Kidney capillary endothelial cell (primary cell): ENCODE measurements at regions not wholly inside any gene's neighbourhood (a gene's known extent, or its start where the extent isn't known, plus 50 kb on each side); places are given as distances from the start of the nearest gene placed in this dataset.
A peak's percentile ranks its signal among the peaks of the same experiment; 100 is the strongest.
"Not testable (repeated sequence)": the region's sequence is repeated elsewhere in the genome, so short reads cannot be mapped to it uniquely, and the experiment has no call there.

Experiments
- DNase-seq: peaks from one replicate; pipeline ENCODE4 v3.0.0-alpha.2; 2018; ENCODE audit warnings: low spot score

DNA sequence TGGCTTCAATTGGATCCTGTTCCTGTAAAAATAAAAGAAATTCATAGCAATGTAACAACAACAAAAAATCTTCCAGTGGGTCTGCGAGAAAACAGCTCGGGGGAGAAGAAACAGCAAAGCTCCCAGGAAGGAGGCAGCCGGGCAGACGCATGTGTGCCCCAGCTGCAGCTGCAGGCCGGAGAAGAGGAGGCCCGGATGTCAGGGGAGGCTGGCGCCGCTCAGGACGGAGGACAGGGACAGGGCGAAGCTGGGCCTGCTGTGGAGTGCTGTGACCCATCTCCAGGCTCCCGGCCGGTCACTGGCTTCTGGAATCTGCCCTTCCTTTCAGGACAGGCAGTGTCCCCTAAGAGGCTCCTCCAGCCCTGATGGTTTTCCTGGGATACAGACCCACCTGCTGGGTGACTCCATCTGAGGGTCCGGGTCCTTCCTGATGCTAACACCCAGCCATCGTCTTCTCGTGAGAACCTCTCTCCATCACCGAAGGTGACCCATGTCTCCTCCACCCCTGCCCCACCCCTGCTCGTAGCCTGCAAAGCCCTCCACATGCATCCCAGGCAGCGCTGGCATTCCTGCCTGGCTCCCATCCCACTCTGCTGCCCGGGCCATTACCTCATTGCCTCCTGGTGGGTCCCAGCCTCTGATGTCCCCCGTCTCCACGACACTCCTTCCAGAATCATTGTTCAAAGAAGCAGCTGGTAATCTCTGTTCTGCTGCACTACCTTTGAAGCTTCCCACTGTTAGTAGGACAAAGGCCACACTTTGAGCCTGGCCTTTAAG, 145.4 kb upstream of the TWIST2 start:
- DNase-seq: no peak

DNA sequence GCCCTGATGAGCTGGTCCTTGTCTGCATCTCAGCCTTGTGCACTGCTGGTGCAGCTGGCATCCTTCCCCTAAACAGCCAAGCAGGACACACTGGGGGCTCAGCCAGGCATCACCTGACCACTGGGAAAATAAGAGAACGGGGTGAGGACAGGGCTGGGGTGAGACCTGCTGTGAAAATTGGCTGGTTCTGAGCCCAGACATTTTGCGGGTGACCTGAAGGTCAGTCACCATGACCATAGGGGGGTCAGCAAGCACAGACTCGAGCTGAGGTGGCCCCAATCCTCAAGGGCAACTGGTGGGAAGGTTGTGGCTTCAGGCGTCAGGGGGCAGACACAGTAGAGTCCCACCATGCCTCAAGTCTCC, 144.9 kb upstream of the TWIST2 start:
- no peak for DNase-seq

DNA sequence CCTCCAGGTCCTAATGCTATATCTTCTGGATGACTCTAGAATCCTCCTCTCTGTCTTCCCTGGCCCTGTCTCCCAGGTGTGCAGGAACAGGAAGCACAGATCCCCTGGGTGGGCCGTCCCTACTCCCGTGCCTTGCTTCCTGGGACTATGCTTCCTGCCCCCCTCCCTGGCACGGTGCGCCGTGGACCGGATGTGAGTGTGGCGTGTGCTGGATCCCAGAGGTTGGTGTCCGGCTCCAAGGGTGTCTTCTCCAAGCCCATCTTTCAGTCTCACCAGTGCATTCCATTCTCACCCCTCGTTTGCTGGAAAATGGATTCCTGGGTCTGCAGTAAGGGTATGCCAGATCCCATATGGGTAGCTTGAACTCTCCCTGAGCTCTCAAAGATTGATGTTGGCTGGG, 144.4 kb upstream of the TWIST2 start:
- no peak for DNase-seq

DNA sequence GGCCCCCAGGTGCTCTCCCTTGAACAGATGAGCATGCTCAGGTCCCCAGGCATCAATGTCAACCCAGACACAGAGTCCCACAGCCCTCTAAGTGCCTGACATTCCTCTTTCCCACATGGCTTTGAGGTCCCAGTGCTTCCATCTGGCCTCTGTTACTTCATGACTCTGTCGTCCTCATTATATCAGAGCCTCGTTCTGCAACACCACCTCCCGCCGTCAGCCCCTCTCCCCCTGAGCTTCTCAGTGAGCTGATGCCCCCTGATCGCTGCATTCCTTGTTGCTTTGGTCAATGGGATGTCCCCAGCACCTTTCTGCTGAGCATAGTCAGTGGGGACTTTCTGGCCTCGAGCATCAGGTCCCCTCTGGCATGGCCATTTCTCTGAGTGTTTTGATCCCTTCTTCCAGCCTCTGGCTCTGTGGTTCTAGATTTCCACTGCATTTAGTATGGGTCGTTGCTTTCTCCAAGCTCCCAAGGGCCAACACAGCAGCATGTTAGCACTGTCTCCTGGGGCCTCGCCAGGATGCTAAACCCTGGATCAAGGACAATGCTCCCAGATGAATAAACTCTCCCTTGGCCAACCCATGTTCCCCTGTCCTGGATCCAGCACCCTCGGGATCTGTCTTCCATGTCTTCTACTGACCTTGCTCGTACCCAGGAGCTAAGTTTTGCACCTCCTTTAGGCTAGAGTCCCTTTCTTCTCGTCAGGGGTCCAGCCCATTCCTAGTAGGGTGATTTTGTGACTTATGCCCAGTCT, 143.2 kb upstream of the TWIST2 start:
- no peak for DNase-seq

DNA sequence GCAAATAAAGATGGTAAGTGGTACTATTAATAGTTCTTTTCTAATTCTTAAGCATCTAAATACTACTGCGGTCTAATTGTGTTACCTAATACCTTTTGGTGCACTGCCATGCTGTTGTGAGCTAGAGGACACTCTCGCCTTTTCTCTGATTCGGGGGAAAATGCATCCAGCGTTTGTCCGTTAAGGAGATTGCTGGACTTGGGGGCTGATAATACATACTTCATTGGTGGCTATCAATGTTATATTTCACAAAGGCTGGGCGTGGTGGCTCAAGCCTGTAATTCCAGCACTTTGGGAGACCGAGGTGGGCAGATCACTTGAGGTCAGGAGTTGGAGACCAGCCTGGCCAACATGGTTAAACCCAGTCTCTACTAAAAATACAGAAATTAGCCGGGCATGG, 141.7 kb upstream of the TWIST2 start:
- no peak for DNase-seq

DNA sequence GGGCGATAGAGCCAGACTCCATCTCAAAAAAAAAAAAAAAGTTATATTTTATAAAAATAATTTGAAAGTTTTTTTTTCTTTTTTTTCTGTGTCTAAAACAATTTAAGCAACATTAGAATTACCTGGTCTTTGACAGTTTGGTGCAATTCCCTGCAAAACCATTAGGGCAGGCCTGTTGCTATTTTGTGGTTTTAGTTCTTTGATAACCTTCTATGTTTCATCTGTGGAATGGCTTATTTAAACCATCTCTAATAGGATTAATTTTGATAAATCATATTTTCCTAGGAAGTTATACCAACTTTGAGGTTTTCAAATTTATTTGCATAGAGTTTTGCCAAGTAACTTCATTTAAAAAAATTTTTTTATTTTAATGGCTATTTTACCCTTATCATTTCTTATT, 141.2 kb upstream of the TWIST2 start:
- DNase-seq: no peak

DNA sequence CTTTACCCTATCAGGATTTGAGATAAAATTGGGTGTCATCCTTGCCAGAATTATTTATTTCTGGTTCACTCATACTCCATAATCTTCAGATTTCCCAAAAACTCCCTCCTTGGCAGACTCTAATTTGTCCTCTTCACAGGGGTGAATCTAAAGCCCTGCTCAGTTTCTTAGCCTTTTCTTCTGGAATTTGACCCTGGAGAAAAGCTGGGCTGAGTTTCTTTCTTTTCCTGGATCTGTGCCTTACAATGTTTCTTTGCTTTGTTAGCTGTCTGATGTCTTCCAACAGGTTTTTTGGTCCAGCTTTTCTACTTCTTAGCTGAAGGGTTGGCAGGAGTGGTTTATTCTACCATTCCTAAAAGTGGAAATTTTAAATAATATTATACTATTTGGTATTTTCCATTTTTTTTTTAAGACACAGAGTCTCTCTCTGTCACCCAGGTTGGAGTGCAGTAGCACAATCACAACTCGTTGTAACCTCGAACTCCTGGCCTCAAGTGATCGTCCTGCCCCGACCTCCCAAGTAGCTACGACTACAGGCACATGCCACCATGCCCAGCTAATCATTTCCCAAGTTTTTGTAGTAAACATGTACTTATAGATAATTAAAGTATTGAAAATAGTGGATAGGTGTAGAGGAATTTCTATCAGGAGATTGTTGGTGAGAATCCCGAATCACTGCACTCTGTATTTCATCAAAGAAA, 138.4 kb upstream of the TWIST2 start:
- no peak for DNase-seq

DNA sequence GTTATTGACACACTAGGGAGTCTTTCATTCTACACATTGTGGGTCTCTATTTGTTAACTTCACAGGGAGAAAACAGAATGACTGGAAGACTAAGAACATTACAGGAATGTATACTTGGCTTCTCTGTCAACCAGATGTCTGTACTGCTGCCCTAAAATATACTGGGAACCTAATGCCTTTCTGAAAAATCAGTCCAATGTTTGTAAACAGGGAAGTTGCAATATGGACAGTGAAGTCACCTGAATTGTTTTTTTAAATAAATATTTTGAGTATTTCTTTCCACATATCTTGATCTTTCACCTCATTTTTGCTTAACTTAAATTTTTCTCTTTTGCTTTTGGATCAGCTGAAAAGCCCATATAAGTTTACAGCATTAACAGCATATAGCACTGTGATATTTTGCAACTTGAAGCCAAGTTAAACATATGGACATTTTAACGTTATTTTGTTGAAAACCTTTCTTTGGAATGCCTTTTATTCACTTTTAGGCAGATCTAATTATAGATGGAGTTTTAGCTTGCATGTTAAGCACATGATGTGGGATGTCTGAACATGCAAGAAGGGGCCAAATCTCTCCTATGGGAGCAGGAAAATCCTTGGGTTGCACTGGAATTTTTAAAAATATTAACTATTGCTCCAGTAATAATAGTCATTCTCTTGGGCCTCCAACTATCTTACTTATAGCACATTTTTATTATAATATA, 137.7 kb upstream of the TWIST2 start:
- DNase-seq: no peak

DNA sequence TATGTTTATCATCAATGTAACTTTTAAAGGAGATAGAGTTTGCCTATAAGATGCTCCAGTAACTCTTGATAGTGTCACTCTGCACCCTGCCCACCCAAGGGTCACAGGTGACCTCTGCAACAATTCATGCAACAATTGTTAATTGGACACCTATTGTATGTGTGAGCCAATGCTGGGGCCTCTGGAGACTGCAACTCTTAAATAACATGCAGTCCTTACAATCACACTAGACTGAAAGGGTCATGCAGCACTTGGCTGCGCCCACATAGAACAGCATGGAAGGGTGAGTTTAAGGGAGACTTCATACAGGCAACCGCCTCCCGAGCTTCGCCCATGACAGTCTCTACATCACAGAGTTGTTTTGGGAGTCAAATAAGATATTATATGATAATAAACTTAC, 137.1 kb upstream of the TWIST2 start:
- no peak for DNase-seq

DNA sequence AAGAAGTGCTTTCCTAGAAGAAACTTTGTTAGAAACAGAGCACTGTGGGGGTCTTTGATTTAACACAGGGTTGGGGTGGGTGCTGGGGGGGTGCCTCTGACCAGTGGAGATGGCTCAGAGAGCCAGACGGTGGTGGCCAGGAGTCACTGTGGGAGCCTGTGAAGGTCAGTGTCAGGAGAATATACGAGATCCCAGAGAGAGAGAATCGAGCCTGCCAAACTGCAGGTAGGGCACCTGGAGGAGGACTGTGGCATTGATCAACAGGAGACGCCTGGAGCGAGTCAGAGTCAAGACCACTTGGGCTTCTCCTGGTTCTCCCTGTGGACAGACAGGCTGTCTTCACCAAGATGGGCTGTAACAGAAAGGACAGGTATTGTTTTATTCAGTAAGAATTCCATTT, 136.5 kb upstream of the TWIST2 start:
- DNase-seq: no peak

DNA sequence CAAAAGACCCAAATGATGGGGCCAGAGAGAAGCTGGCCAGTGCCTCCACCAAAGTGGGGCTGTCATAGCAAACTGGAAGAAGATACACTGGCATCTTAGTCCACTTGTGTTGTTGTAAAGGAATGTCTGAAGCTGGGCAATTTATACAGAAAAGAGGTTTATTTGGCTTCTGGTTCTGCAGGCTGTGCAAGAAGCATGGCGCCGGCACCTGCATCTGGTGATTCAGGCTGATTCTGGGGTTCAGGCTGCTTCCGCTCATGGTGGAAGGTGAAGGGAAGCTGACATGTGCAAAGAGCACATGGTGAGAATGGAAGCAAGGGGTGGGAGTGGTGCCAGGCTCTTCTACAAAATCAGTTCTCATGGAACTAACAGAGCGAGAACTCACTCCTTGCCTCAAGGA, 135.9 kb upstream of the TWIST2 start:
- DNase-seq: no peak

DNA sequence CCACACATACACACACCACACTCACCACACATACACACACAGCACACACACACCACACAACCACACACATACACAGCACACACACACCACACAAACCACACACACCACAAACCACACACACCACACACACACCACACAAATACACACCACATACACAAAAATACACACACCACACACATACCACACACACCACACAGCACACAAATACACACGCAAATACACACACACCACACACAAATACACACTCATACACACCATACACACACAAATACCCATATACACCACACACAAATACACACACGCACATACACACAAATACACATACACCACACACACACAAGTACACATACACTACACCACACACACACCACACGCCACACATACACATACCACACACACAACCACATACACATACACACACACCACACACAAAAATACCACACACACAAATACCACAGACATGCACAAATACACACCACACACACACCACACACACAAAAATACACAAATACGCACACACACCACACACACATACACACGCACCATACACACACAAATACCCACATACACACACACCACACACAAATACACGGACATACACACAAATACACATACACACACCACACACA, 134.6 kb upstream of the TWIST2 start:
- DNase-seq: no peak

DNA sequence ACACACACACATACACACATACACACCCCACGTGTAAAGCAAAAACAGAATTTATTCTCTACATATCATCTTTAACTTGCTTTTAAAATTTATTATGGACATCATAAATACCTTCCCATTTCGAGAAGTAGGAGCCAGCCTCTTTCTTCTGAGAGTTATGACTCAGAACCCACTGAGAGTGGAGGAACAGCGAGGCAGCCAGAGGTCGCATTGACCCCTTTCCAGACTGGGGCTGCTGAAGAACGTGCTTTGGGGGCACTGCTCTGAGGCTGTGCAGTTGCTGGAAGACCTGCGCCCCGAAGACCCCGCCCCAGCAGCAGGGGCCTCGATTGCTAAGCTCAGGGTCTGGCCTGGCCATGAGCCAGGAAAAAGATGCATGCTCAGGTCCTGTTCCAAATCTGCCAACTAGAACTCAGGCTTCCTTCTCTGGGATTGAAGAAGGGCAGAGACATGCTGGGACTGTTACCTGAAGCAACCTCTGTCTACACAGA, 133.8 kb upstream of the TWIST2 start:
- no peak for DNase-seq

DNA sequence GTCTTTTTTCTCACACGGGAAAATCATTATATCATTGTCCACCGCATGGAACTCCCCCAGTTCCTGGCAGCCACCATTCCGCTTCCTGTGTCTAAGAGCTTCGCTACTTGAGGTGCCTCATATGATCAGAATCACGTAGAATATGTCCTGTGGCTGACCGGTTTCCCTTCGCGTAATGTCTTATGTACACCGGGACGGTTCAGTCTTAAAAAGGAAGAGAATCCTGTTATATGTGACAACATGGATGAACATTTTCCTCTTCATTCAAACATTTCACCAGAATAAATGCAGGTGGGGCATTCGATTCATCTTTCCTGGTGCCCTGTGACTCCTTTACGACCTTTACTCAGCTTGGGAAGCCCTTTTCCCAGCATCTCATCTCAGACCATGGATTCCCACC, 131.7 kb upstream of the TWIST2 start:
- no peak for DNase-seq

DNA sequence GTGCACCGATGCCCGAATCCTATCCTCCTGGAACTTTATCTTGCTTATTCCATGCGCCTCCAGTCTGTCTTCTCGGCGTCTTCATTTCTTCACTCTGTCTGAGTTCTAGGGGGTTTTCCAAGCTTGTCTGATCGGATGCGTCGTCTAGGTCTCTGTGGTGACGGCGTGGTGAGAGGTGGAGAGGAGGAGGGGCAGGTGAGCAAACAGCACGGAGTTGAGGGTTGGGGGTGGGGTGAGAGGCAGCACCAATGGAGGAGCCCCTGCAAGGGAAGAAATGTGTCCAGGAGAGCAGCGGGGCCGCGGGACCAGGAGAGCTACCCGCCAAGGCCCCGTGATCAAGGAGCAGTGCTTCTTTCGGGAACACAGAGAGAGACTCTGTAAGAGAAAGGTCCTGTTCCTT, 131.3 kb upstream of the TWIST2 start:
- DNase-seq: no peak

DNA sequence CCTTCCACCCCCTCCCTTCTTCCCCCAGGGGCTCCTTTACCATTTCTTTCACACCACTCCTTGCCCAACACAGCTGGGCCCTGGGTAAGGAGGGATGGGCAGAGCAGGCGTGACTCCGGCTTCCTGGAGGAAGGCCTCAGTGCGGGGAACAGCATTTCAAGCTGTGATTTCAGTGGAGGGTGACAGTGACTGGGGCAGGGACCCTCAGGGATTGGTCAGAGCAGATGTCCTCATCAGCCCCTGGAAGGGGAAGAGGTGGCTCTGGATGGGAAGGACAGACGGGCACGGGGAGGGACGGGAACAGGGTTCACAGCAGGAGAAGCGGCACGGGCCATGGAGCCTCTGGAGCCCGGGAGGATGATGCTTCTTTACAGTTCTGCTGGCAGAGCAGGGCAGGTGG, 130.8 kb upstream of the TWIST2 start:
- DNase-seq: no peak

DNA sequence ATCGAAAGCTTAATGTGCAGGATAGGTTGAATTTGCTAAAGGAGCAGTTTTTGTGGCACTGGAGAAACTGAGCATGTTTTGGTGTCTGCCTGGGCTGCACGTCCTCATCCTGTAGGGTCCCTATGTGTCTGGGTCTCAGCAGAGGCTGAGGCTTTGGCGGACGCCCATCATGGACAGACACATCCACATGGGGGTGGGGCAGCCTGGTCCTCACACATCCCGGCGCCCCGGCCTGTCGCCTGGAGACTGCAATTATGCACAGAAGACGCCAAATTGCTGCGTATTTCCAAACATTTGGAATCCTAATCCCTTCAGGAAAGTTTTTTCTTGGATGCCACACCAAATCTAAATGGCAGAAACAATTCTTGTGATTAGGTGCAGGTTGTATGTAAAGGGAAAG, 128.2 kb upstream of the TWIST2 start:
- DNase-seq: no peak

DNA sequence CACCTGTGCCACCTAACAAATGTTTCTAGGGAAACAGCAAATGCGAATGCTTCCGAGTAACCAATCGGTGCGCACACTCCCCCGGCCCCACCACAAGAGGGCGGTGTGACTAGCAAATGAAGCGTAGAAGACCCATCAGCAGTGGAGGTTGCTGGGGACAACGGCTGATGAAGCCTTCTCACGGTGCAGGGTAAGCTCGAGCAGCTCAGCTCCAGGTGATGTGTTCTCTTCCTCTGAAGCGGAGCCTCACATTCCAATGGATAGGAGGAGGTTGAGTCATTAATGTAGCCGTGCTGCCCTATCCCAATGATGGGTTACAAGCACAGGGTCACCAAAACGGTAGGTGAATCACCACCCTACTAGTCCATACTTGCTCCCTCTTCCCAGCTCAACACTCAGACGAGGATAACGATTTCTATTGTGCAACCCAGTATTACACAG, 127.6 kb upstream of the TWIST2 start:
- peak; percentile 1 for DNase-seq

DNA sequence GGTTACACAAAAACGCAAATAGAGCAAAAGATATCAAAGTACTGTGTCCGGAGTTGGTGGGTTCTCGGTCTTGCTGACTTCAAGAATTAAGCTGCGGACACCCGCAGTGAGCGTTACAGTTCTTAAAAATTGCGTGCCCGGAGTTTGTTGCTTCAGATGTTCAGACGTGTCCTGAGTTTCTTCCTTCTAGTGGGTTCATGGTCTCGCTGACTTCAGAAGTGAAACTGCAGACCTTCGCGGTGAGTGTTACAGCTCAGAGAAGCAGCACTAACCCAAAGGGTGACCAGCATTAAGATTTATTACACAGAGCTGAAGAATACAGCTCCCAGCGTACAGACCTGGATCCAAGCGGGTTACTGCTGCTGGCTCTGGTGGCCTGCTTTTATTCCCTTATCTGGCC, 125.7 kb upstream of the TWIST2 start:
- DNase-seq: no peak

DNA sequence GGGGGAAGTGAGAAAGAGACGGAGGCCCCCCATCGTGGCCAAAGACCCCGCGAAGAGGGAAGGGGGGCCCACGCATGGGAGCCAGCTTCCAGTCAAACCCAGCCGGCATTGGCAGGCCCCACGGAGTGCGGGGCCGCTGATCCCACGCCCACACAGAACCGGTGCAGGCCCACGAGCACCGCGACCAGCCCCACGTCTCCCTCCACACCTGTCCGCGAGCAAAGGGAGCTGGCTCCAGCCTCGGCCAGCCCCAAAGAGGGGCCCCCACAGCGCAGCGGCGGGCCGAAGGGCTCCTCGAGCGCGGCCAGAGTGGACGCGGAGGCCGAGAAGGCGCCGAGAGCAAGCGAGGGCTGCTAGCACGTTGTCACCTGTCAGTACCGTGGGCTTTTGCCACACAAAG, 125.0 kb upstream of the TWIST2 start:
- no peak for DNase-seq

DNA sequence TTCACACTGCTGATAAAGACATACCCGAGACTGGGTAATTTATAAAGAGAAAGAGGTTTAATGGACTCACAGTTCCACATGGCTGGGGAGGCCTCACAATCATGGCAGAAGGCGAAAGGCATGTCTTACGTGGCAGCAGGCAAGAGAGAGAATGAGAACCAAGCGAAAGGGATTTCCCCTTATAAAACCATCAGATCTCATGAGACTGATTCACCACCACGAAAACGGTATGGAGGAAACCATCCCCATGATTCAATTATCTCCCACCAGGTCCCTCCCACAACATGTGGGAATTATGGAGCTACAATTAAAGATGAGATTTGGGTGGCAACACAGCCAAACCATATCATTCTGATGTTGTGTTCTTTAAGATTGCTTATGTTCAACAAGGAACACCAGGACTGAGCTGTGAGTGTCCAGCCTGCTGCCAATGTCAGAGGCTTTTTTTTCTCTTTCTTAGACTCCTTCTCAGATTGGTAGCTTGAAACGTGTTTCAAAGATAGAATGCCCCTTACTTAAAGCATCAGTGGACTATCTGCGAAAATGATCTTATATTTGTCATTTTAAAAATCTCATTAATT, 124.1 kb upstream of the TWIST2 start:
- DNase-seq: not testable (repeated sequence)

DNA sequence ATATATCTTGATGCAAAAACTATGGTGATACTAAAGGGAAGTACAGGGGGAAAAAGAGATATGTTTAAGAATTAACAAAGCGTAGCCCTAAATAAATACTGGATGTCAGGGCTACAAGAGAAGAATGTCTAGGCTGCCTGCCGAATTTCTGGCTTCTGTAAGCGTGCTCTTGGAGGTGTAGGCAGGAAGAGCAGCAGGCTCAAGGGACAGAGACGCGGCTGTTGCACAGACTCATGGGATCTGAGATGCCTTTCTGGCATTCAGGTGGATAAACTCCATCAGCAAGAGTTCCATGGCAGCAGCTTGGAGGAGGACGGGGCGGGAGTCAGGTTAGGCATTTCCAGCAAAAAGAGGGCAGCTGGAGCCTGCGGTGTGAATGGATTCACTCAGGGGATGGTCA, 123.2 kb upstream of the TWIST2 start:
- DNase-seq: no peak
